Calu3 (cell line): ENCODE measurements at regions not wholly inside any gene's neighbourhood (a gene's known extent, or its start where the extent isn't known, plus 50 kb on each side); places are given as distances from the start of the nearest gene placed in this dataset.
"Not testable (repeated sequence)": the region's sequence is repeated elsewhere in the genome, so short reads cannot be mapped to it uniquely, and the experiment has no call there.

ENCODE experiments used
- BruUV-seq: library from RNA; stranded (reverse); fragments of 400-500 nt; replicated peaks from 2 replicates; lab custom pipeline; 2021; lab: Mats Ljungman, UMichigan
- CTCF ChIA-PET: fragments of 300-600 bp; sonication (Branson Sonifier 250); formaldehyde crosslinking; loops from one replicate; lab custom pipeline; 2022; ENCODE audit warnings: antibody characterized with exemption; lab: Charles Lee
- DNase-seq: peaks from one replicate; pipeline ENCODE4 v3.0.0; 2022
- H3K27ac Mint-ChIP-seq: one replicate; pipeline ENCODE4 v1.8.0; 2022; ENCODE audit warnings: mixed read lengths; ENCODE audit not compliant: unreplicated experiment
- H3K27me3 Mint-ChIP-seq: one replicate; pipeline ENCODE4 v1.8.0; 2022; ENCODE audit warnings: mixed read lengths; ENCODE audit not compliant: unreplicated experiment
- H3K36me3 Mint-ChIP-seq: one replicate; pipeline ENCODE4 v1.8.0; 2022; ENCODE audit warnings: mild to moderate bottlenecking, moderate library complexity, mixed read lengths; ENCODE audit not compliant: insufficient read depth, unreplicated experiment
- H3K4me1 Mint-ChIP-seq: one replicate; pipeline ENCODE4 v1.8.0; 2022; ENCODE audit warnings: mild to moderate bottlenecking, low read depth, mixed read lengths; ENCODE audit not compliant: unreplicated experiment
- H3K4me3 Mint-ChIP-seq: one replicate; pipeline ENCODE4 v1.8.0; 2022; ENCODE audit warnings: mild to moderate bottlenecking, low read depth, moderate library complexity, mixed read lengths; ENCODE audit not compliant: unreplicated experiment
- H3K9me3 Mint-ChIP-seq: one replicate; pipeline ENCODE4 v1.8.0; 2022; ENCODE audit warnings: low read depth, mixed read lengths; ENCODE audit not compliant: unreplicated experiment
- intact Hi-C: fragments of 100-400 bp; cut with micrococcal nuclease; formaldehyde crosslinking; loops from one replicate; pipeline ENCODE4 v1.10.0; 2022; ENCODE audit not compliant: unreplicated experiment
- TF ChIP-seq, protein P1 (sequence below): fragments of 200-600 bp; IDR thresholded peaks from one replicate; pipeline ENCODE4 v1.8.0; 2022; ENCODE audit warnings: antibody characterized with exemption; ENCODE audit not compliant: unreplicated experiment

DNA sequence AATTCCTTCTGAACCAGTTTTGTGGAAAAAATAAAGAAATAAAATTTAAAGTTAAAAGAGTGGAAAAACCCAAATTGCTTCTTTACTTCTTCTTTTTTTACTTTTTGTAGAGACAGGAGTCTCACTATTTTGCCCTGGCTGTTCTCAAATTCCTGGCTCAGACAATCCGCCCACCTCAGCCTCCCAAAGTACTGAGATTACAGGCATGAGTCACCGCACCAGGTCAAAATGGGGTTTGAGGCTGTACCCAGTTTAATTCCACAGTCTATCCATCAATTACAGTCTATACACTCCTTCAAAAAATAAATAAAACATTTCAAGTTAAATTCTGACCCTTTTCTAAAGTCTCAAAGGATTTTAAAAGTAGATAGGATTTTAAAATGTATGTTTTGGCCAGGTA lies 120.3 kb downstream of the FAM161A start:
- no peaks in the 10 kb centered on the region for H3K4me1 Mint-ChIP-seq
- no peaks in the 10 kb centered on the region for H3K9me3 Mint-ChIP-seq
- no peak for DNase-seq
- intact Hi-C loops = no loop called here
- H3K27ac Mint-ChIP-seq = no peak overlapping the region
- H3K36me3 Mint-ChIP-seq = no peaks in the 10 kb centered on the region
- H3K4me3 Mint-ChIP-seq = no peak overlapping the region
- no peaks in the 10 kb centered on the region for H3K27me3 Mint-ChIP-seq
- BruUV-seq = no TSS peak
- CTCF ChIA-PET = no interaction called here
- TF ChIP-seq, protein P1, sequence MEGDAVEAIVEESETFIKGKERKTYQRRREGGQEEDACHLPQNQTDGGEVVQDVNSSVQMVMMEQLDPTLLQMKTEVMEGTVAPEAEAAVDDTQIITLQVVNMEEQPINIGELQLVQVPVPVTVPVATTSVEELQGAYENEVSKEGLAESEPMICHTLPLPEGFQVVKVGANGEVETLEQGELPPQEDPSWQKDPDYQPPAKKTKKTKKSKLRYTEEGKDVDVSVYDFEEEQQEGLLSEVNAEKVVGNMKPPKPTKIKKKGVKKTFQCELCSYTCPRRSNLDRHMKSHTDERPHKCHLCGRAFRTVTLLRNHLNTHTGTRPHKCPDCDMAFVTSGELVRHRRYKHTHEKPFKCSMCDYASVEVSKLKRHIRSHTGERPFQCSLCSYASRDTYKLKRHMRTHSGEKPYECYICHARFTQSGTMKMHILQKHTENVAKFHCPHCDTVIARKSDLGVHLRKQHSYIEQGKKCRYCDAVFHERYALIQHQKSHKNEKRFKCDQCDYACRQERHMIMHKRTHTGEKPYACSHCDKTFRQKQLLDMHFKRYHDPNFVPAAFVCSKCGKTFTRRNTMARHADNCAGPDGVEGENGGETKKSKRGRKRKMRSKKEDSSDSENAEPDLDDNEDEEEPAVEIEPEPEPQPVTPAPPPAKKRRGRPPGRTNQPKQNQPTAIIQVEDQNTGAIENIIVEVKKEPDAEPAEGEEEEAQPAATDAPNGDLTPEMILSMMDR = no peak

DNA sequence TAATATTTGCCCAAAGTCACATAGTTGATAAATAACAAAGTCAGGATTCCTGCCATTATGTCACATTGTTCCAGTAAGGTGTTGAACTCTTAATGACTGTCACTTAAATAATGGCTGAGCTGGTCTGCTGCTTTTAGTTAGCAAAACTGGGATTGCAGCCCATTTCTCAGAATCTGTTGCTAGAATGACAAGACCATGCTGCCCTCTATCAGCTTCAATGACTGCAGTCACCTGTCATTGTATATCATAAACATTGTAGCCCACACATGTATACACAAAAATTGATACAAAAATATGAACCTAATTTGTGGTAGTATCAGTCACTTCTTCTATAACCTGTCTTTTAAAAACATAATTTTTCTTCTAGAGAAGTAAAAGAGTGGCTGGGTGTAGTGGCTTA lies 121.1 kb downstream of the FAM161A start:
- intact Hi-C loops = no loop called here
- H3K27me3 Mint-ChIP-seq = no peaks in the 10 kb centered on the region

DNA sequence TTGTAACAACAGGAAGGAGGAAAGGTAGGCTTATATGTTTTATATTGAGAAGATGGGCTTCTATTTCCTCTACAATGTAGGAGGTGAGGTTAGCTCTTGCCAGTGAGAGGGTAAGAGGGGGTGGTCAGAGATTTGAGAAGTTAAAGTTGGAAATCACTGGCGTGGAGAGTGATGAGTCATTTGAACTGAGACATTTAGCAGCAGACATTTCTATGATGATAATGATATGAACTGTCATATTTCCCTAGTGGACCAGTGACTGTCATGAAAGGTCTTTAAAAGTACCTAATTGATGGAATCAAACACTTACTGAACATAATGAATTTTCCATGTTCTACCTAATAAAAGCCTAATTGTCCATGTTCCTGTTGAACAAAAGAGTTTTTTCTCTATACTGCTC lies 126.1 kb downstream of the FAM161A start:
- intact Hi-C loops = no loop called here
- Mint-ChIP-seq H3K27me3 (no peaks in the 10 kb centered on the region), H3K4me1 (no peaks in the 10 kb centered on the region), H3K27ac (no peak overlapping the region), H3K4me3 (no peak overlapping the region), H3K36me3 (no peaks in the 10 kb centered on the region), H3K9me3 (peaks cover 9% of the 10 kb centered on the region)
- BruUV-seq = no TSS peak
- no peak for DNase-seq
- CTCF ChIA-PET = no interaction called here
- TF ChIP-seq, protein P1 = no peak

More for the DNA sequence above, 121.1 kb downstream of the FAM161A start:
- no peak overlapping the region for H3K4me3 Mint-ChIP-seq
- TF ChIP-seq, protein P1 = no peak
- H3K36me3 Mint-ChIP-seq = no peaks in the 10 kb centered on the region
- no peak for DNase-seq
- H3K9me3 Mint-ChIP-seq = no peaks in the 10 kb centered on the region
- H3K4me1 Mint-ChIP-seq = no peaks in the 10 kb centered on the region
- no TSS peak for BruUV-seq
- H3K27ac Mint-ChIP-seq = no peak overlapping the region
- CTCF ChIA-PET = no interaction called here

DNA sequence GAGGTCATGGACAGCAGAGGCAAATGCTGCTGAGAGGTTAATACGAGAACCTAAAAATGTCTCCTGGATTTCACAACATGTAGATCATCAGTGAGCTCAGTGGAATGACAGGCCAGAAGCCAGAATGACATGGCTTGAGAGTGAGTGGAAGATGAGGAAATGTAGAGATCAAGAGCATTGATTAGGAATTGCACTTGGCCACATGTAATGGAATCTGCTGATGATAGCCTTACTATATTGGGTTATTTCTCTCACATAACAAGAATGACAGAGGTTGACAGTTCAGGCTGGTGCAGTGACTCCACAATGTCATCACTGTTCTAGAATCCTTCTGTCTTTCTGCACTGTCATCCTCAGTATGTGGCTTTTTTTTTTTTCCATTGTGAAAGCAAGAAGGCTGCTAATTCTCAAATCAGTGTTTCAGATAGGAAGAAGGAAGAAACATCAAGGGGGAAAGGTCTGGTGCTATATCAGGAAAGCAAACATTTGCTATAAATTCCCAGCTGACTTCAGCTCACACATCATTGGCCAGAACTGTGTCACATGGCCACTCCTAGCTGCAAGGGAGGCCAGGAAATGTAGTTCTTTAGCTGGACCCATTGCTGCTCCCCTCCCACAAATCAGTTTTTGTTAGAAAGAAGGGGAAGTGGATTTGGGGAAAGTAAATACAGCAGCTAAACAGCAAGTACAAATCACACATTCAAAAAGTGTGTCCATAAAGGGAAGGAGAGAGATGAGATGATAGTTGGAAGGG lies 127.2 kb downstream of the FAM161A start:
- DNase-seq = no peak
- no peaks in the 10 kb centered on the region for H3K27me3 Mint-ChIP-seq
- H3K36me3 Mint-ChIP-seq = no peaks in the 10 kb centered on the region
- H3K27ac Mint-ChIP-seq = no peak overlapping the region
- CTCF ChIA-PET = interaction anchor here (0.6 kb wide), 1 partner anchor 583 kb away, joined by 7 read pairs; no protein-coding TSS in a partner anchor
- H3K9me3 Mint-ChIP-seq = peaks cover 9% of the 10 kb centered on the region
- intact Hi-C loops = no loop called here
- TF ChIP-seq, protein P1 = no peak
- BruUV-seq = no TSS peak
- H3K4me3 Mint-ChIP-seq = no peak overlapping the region
- no peaks in the 10 kb centered on the region for H3K4me1 Mint-ChIP-seq

DNA sequence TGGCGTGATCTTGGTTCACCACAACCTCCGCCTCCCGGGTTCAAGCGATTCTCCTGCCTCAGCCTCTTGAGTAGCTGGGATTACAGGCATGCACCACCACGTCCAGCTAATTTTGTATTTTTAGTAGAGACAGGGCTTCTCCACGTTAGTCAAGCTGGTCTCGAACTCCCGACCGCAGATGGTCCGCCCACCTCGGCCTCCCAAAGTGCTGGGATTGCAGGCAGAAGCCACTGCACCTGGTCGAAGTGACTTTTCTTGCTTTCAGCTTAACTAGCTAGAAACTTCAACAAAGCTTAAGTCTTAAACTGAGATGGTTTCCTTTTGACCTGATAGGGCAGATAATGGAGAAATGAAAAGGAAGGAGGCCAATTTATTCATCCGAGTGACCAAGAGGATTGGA lies 130.5 kb downstream of the FAM161A start:
- intact Hi-C loops, H3K36me3 Mint-ChIP-seq, H3K27me3 Mint-ChIP-seq, DNase-seq, H3K4me1 Mint-ChIP-seq, H3K27ac Mint-ChIP-seq, H3K9me3 Mint-ChIP-seq, CTCF ChIA-PET, BruUV-seq, H3K4me3 Mint-ChIP-seq: not testable (repeated sequence)
